ENCODE measurements at regions not wholly inside any gene's neighbourhood (a gene's known extent, or its start where the extent isn't known, plus 50 kb on each side); places are given as distances from the start of the nearest gene placed in this dataset.

DNA sequence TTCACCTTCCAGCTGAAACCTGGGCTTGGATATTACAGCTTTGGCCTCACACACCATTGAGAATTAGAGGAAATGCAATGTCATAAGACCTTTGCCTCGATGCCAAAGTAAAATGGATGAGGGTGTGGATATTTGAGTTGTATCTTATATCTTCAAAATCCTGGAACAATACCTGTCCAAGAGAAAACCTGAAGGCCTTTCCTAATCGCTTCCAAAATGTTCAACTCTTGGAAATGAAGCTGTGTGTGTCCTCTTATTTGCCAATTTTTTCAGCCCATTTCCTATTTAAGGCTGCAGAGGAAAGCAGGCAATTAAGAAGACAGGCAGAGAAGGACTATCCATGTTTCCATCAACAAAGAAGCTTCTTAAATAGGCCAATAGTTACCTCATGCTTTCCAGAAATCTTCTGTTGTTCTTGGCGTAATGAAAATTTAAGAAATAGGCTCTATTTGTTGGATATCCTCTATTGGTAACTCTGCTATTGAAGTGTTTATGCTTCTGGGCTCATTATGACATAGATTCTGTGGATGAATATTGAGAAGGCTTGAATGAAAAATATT, 99.5 kb upstream of the ZBTB20 start (continued):
- TF ChIP-seq ZNF592 (IDR thresholded peaks at IDR 0.05) (no peak), POLR2A (IDR thresholded peaks at IDR 0.05; ENCODE audit: low read depth, low read length) (no peak)

DNA sequence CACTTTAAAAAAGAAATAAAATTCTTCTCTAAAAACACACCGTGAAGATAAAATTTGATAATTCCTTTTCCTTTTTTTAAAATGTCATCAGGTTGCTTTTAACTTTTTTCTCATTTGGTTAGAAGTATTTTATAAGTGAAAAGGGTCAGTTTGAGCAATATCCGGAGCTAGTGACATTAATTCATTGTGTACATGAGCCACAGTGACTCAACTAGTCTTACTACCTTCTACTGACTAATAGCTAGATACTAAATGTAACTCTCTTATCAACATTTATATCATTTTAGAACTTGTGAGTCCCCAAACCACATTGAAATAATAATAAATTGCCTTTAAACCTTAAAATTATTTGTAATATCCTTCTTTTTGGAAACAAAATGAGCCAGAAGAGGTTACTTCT, 101.2 kb upstream of the ZBTB20 start:
- no peak for FAIRE-seq
- BruUV-seq (replicated peaks): no TSS peak
- no peaks in the 10 kb centered on the region for H3K27me3 ChIP-seq (replicated peaks in 1 of 2; ENCODE audit: control insufficient read depth in 2 of 2, insufficient read depth in 2 of 2, low read length in 1 of 2)
- ChIA-PET RAD21 (ENCODE audit: unreplicated experiment) (no interaction called here), CTCF (no interaction called here), SMC1A (ENCODE audit: uncharacterized antibody, unreplicated experiment) (no interaction called here), POLR2A (no interaction called here)
- no peaks in the 10 kb centered on the region for H3K4me1 ChIP-seq (ENCODE audit: control insufficient read depth, insufficient read depth, low read length)
- H3K4me3 ChIP-seq: no peak overlapping the region
- ATAC-seq: no peak
- no peak overlapping the region for H2AFZ ChIP-seq (ENCODE audit: control insufficient read depth, low read depth, low read length)
- no peak for DNase-seq (ENCODE audit: low read depth, low spot score)
- TF ChIP-seq ATF7 (IDR thresholded peaks at IDR 0.05; ENCODE audit: low read depth) (no peak), NR2F1 (conservative IDR thresholded peaks at IDR 0.05) (no peak), EP300 (IDR thresholded peaks at IDR 0.05; ENCODE audit: borderline replicate concordance in 1 of 2, control insufficient read depth in 1 of 2, low read depth in 2 of 2, low read length in 2 of 2) (no peak), PRDM15 (CRISPR knock-in tag; IDR thresholded peaks at IDR 0.05) (no peak)
- in situ Hi-C loops (cut with MboI) (no loop called here), intact Hi-C loops (cut with micrococcal nuclease; ENCODE audit: unreplicated experiment) (no loop called here)
- no peaks in the 10 kb centered on the region for H4K20me1 ChIP-seq (ENCODE audit: control insufficient read depth, insufficient read depth)
- no peak overlapping the region for H3K9ac ChIP-seq (ENCODE audit: control insufficient read depth, insufficient read depth, low read length)
- H3K9me3 ChIP-seq (replicated peaks; ENCODE audit: control insufficient read depth, insufficient read depth, low read length): no peaks in the 10 kb centered on the region
- 50% methylated on average over 2 of the region's 2 CpGs for WGBS (ENCODE audit: insufficient coverage, insufficient replicate concordance, low lambda C conversion rate, missing lambda C conversion rate)
- no peaks in the 10 kb centered on the region for H3K79me2 ChIP-seq (ENCODE audit: control insufficient read depth, insufficient read depth, low read length)
- no peaks in the 10 kb centered on the region for H3K36me3 ChIP-seq (ENCODE audit: control insufficient read depth in 2 of 2, insufficient read depth in 2 of 2, low read length in 1 of 2)
- no peak overlapping the region for H3K27ac ChIP-seq (ENCODE audit: control insufficient read depth, insufficient read depth)
- H3K4me2 ChIP-seq (ENCODE audit: control insufficient read depth, insufficient read depth): no peak overlapping the region
